HG02852 (cell line): ENCODE measurements at regions not wholly inside any gene's neighbourhood (a gene's known extent, or its start where the extent isn't known, plus 50 kb on each side); places are given as distances from the start of the nearest gene placed in this dataset.

Experiments
- ATAC-seq: cut with Tn5 transposase; IDR thresholded peaks from one replicate; pipeline ENCODE4 v1.9.1; 2021; ENCODE audit warnings: mild to moderate bottlenecking, moderate library complexity; ENCODE audit not compliant: unreplicated experiment

DNA sequence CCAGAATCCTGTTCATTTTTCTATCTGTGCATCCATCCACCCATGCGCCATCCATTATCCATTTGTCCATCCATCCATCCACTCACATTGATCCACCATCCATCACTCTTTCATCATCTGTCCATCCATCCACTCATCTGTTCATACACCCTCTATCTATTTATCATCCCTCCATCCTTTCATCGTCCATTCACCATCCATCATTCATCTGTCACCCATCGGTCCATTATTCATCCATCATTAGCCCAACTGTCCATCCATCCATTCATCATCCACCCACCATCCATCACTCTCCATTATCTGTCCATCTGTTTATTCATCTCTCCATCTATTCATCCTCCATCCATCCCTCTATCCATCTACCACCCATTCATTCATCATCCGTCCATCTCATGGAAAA lies 125.7 kb upstream of the TMPRSS2 start:
- no peak for ATAC-seq

DNA sequence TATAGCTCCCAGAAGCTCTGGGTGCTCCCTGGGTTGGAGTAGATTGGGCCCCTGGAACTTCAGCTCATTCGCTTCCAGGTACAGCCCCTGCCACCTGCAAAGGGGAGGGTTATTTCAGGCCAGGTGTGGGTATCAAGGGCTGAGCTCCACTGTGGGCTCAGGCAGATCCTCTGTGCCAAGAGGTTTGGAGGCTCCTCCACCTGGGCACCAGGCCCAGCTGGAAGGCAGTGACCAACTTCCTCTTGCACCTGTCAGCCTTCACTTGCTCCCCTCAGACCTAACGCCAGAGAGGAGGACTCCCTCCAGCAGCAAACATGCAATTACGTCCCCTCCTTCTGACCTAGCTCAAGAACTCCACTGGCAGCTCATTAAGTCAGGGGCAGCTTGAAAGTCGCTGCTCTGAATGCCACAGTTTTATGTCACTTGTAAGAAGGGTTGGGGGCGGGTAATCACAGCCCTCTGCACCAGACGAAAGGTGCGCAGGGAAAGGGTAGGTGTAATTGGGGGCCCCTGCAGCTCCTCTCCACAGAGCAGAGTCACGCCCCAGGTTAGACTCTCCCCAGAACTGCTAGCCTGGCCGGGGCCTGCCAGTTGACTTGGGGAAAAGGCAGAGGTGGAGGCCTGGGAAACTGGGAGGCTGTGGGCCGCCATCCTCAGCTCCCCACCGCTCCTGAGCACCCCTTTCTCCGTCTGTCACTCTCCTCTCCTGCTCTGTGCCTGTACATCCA lies 125.0 kb upstream of the TMPRSS2 start:
- ATAC-seq, result no peak

DNA sequence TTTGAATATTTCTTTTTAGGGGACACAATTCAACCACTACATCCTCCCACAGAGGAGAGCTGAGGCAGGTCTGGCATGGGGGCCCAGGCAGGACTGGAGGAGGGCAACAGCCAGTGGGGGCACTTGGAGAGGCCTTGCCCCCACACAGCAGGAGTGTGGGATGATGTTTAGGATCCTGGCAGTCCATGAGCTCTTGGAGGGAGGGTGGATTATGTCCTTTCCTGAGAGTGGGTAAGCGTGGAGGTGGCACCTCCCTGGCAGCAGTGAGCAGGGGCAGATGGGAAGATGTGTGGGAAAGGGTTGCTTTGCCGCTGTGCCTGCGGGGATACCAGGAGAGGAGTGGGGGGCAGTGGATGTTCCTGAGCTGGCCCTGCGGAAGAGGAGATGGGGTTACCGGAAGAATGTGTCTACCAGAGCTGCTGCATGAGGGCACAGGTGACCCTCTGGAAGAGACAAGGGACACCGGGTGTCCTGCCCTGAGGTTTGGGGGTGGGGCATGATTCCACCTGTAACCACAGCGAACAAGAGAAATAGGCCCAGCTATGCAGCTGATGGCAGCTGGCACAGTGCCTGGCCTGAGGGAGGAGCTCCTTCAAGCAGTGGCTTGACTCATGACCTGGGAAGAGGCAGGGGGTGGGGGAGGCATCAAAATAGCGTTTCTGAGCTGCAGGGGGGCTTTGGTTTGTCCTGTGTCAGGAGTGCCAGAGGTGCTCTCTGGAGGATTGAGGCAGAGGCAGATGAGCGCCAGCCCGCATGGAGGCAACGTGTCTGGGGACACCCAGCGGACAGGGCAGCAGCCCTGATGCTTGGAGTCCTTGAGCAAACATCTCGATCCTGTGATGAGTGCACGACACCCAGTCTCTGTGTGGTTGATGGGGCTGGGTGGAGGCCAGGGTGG lies 123.9 kb upstream of the TMPRSS2 start:
- no peak for ATAC-seq

DNA sequence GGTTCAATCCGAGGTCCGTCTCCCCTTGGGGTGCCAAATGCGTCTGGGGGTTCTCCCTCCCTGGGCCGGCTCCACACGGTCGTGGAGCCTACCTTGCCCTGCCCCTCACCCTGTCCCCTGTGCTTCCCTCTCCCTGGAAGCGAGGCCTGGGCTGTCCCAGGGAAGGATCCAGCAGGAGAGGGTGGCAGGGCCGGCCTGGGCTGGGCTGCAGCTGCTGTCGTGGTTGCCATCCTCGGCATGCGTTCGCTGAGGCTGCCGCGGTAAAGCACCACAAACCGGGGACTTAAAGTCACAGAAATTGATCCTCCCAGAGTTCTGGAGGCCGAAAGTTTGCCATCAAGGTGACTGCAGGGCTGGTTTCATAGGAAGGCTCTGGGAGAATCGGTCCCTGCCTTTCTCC lies 123.0 kb upstream of the TMPRSS2 start:
- no peak for ATAC-seq

DNA sequence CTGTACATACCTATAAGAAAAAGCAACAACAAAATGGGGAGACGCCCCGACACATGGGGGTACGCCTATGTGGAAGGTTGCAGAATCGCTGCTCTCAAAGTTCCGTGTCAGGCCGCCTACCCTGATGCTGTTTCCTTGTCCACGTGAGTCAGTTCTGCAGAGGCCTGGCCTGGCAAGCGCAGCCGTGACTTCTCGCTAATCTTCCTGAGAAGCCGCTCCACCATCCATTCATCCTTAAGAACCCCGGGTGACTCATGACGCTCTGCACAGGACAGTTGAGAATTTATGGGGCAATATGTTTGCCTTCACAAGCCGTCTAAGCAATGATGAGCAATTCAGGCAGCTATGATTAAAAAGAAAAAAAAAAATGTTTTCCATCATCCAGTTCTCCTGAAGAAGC lies 122.3 kb upstream of the TMPRSS2 start:
- ATAC-seq, result no peak

DNA sequence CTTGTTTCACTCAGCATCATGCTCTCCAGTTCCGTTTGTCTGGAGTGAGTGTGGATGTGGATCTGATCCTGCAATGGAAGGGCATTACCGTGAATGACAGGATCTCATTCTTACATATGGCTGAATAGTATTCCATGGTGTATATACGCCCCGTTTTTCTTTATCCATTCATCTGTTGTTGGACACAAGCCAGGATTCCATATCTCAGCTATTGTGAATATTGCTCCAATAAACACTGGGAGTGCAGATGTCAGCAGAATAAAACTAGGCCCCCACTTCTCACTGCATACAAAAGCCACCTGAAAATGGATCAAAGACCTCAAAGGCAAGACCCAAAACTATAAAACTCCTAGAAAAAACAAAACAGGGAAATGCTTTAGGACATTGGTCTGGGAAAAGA lies 120.3 kb upstream of the TMPRSS2 start:
- no peak for ATAC-seq

DNA sequence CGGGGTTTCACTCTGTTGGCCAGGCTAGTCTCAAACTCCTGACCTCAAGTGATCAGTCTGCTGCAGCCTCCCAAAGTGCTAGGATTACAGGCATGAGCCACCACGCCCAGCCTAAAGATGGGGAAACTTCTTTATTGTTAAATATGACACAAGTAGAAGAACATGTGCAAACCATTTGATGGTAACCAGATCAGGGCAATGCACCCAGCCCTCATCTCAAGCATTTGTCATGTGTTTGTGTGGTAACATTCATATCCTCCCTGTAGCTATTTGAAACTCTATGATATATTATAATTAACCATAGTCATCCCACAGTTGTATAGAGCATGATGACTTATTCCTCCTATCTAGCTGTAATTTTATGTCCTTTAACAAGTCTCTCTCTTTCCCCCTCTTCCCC lies 119.5 kb upstream of the TMPRSS2 start:
- ATAC-seq, result no peak

DNA sequence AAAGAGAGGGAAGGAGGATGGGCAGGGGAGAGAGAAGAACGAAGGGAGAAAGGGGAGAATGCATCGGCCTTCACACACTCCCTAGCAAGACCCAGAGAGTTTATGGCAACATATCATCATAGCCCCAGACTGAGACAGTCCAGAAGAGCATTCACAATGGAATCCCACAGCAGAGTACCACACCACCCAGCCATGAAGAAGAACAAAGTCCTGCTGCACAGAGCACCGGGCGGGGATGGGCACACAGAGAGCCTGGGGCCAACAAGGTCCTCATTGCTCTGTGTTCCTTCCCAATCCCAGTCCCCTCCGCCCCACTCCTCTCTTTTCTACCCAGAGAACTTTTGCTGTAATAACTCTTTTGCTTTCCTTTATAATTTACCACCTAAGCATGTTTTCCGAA lies 118.1 kb upstream of the TMPRSS2 start:
- ATAC-seq, result no peak

DNA sequence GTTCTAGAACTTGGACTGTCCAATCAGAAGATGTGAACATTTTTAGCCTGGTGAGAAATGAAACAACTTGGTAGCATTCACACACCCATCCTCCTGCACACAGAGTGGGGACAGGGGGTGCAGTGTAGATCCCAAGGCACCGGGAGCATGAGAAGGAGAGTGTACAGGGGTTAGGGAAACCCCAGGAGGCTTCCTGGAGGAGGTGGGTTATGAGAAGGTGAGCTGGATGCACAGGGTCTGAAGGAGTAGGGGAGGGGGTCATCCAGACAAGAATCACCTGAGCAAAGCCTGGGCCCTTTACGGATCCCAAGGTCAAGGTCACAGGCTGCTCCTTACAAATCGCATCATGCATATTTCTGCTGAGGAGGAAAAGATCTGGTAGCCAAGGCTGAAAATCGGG lies 117.5 kb upstream of the TMPRSS2 start:
- ATAC-seq, result no peak

DNA sequence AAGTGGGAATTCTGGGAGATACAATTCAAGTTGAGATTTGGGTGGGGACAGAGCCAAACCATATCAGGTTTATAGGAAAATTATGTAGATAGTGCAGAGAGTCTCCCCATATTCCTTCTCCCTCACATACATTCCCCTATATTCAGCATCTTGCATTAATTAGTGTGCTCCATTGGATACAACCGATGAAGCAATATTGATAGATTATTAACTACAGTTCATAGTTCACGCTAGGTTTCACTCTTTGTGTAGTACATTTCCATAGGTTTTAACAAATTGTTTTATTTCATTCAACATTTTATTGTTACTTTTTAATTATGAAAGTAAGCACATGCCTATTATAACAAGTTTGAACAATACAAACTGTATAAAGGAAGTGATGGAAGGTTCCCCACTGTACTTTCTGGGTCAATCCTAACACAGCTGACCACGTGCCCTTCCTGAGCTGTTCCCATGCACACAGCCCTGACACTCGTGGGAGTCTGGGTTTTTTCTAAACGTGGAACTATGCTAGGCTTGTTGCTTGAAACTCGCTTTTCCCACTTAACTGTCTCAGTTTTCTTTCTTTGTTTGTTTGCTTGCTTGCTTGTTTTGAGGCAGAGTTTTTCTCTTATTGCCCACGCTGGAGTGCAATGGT lies 116.8 kb upstream of the TMPRSS2 start:
- no peak for ATAC-seq

DNA sequence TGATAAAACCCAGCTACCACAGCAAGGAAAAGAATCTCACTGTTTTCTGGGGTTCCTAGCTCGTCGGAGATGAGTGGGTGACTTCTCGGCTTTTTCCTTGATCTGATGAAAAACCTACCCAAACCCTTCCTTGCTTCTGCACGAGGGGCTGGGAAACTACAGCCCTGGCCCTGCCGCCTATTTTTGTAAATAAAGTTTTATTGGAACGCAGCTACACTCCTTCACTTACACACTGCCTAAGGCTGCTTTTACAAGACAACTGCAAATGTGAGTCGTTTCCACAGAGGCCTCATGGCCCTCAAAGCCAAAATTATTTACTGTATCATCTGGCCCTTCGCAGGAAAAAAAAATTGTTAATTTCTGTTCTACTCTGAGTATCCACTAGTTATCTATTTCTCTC lies 116.0 kb upstream of the TMPRSS2 start:
- ATAC-seq, result no peak

DNA sequence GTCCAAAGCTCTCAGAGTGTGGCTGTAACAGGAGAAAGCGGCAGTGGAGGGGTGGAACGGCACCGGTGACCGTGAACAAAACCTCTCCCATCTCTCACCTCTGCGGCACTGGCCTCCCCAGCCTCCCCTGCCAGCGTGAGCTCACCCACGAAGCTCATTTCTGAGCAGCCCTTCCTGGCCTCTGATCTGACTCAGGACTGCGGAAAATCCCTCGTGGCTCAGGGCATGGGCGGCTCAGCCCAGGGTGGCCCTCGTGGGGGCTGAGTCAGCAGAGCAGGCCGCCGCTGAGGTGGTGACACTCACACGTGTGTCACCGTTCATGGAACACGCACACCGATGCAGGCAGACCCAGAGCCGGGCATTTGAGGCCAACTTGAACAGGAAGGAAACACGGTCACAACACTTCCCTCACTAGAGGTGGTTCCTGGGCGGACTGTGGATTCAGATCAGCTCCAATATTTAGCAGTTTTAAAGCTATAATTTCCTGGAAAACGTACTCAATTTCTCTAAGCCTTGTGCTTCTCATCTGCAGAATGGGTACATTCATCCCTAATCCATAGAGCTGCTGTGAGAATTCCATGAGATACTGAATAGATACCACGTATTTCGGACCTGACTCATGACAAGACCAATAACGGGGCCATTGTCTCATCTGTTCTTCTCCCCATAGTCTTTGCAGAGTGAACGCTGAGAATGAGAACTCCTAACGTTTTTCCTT lies 115.0 kb upstream of the TMPRSS2 start:
- ATAC-seq, result no peak

DNA sequence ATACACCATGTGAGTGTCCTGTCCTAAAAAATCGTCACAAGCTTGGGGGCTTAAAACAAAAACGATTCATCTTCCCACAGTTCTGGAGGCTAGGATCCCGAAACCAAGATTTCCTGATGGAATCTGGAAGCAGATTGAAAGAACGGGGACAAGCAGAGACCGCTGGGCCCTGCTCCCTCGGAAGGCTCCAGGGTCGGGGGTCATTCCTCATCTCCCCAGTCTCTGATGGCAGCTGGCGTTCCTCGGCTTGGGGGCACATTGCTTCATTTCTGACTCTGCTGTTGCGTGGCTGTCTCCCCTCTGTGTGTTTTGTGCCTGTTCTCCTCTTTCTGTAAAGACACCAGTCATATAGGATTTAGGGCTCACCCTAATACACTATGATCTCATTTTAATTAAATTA lies 114.2 kb upstream of the TMPRSS2 start:
- no peak for ATAC-seq

DNA sequence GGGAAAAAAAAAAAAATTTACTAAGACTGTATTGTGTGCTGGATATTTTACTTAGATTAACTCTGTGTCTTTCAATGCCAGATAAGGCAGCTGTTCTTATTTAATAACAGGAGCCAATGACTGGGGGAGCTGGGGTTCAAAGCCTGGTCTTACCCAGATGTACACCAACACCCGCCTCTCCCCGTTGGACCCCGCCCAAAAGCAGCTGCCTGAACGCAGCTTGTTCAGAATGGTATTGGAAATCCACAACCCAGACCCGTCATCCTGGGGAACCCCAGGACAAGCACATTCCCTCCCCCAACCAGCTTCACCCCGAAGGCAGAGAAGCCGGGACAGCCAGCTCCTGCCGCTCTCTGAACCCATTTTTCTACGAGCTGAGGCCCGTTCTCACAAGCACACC lies 113.6 kb upstream of the TMPRSS2 start:
- no peak for ATAC-seq

DNA sequence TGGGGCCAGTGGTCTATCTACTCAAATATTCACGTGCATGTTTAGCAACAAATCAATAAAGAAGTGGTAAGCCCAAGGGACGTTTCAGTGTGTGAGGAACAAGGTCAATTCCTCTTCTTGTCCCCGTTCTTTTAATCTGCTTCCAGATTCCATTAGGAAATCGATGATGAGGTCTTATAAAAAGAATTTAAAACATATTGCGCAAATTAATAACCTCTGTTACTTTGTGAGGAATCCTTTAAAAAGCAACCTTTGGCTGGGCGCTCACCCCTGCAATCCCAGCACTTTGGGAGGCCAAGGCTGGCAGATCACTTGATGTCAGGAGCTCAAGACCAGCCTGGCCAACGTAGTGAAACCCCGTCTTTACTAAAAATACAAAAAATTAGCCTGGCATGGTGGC lies 113.0 kb upstream of the TMPRSS2 start:
- ATAC-seq, result no peak

DNA sequence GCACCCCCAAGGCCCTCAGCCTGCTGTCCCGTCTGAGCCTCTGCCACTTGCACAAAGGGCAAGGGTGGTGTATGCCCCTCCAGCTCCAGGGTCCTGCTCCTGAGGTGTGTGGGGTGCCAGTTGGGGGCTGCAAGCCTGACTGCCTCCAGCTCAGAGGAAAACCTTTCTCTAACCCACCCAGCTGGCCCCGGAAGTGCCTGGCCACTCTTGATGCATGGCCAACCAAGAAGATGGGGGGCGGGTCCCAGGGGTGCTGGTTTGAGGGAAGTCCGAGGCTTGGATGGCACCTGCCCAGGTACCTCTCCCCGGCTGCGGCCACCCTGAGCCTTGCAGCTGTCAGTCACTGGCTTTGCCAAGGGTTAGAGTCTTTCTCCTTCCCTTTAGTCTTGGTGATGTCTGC lies 112.6 kb upstream of the TMPRSS2 start:
- no peak for ATAC-seq

DNA sequence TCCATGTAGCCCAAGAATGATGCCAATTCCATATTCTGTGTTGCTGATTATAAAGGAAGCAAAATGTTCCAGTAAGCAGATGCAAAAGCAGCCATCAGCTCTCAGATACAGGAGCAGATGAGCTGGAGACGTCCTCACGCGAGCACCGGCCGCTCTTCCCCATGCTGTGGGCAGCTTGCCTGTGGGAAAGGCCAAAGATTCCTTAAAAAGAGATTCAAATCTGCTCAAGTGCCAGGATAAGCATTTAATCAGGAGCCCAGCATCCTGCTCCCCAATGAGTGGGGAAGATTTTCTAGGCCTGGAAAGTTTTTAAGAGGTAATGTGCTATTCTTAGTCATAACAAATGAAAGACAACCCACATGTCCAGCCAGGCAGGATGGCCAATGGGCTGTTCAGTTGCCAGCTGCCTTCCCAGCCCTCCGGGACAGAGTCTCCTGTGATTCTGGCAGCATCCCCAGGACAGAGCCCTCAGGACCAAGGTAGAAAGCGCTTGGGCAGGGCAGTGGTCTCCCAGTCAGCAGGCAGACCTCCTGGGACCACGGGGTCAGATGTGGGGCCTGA lies 108.2 kb upstream of the TMPRSS2 start:
- ATAC-seq, result no peak

DNA sequence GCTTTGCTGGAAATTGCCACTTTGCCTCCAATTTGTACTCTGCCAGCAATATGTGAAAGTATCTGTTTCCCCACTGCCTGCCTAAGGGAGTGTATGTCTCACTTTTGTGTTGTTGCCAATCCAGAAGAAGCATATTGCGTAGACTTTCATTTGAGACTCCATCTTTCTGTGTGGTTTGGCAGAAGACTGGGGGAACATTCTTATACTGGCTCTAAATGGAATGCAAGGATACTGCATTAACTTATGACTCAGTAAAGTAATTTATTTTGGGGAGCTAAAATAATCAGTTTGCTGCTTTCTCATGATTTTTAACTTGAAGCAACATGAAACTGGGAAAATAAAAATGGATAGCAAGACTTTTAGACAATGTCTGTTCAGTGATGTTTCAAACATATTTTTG lies 107.7 kb upstream of the TMPRSS2 start:
- ATAC-seq, result no peak

DNA sequence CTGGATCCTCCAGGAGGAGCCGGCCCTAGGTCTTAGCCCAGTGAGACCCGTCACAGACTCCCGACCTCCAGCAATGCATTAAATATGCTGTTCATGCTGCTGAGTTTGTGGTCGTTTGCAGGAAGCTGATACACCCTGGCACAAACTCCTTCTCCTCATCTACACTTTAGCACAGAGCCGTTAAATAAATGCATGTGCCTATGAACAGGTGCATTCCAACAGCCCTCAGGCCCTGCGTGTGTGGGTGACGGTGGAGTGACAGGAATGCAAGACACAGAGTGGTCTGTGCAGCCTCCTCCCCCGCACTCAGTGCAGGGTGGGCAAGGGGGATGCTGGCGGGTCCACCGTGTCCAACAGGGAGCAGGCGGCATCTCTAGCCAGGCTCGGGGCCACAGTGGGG lies 106.6 kb upstream of the TMPRSS2 start:
- ATAC-seq, result no peak

DNA sequence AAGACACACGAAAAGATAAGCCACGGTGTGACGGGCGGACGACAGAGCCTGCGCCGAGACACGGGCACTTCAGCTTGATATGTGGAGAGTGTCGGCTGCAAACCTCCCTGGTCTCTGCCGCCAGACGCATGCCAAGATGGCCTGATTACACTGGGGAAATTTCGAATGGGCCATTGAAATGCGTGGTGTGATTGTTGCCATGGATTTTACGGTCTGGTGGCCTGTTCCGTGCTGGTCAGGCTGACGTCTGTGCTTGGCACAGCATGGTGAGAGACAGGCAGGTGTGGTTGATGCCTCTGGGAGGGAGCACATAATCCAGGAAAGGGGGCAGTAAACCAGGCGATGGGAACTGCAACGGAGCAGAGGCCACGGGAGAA lies 105.6 kb upstream of the TMPRSS2 start:
- ATAC-seq, result no peak
